ENCODE measurements at regions not wholly inside any gene's neighbourhood (a gene's known extent, or its start where the extent isn't known, plus 50 kb on each side); places are given as distances from the start of the nearest gene placed in this dataset.

DNA sequence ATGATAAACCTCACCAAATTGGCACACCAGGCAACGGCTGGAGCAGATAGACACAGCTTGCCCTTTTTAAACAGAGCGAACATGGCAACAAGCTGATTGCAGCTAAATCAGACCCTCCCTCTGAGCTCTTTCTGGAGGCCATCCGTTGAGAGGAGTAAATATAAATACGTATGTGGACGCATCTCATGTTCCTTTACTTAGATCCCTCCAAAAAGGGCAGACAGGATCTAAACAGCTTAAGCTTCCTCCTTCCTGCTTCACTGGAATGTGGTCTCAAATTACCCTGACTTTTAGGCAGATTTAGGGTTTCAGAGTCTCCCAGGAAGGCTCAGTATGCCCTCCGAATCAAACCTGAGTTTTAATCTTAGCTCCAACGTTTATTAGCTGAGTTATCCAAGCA lies 204.7 kb upstream of the GOT2 start:
- TF ChIP-seq, protein P1, sequence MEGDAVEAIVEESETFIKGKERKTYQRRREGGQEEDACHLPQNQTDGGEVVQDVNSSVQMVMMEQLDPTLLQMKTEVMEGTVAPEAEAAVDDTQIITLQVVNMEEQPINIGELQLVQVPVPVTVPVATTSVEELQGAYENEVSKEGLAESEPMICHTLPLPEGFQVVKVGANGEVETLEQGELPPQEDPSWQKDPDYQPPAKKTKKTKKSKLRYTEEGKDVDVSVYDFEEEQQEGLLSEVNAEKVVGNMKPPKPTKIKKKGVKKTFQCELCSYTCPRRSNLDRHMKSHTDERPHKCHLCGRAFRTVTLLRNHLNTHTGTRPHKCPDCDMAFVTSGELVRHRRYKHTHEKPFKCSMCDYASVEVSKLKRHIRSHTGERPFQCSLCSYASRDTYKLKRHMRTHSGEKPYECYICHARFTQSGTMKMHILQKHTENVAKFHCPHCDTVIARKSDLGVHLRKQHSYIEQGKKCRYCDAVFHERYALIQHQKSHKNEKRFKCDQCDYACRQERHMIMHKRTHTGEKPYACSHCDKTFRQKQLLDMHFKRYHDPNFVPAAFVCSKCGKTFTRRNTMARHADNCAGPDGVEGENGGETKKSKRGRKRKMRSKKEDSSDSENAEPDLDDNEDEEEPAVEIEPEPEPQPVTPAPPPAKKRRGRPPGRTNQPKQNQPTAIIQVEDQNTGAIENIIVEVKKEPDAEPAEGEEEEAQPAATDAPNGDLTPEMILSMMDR (IDR thresholded peaks at IDR 0.05 in 4 of 5, conservative IDR thresholded peaks at IDR 0.05 in 1 of 5) = no peak
- TF ChIP-seq POLR2A (IDR thresholded peaks at IDR 0.05) = no peak
